ENCODE measurements at regions not wholly inside any gene's neighbourhood (a gene's known extent, or its start where the extent isn't known, plus 50 kb on each side); places are given as distances from the start of the nearest gene placed in this dataset.

- TF ChIP-seq EZH2 (IDR thresholded peaks at IDR 0.05; ENCODE audit: low read depth), result no peak
- TF ChIP-seq, protein P1, sequence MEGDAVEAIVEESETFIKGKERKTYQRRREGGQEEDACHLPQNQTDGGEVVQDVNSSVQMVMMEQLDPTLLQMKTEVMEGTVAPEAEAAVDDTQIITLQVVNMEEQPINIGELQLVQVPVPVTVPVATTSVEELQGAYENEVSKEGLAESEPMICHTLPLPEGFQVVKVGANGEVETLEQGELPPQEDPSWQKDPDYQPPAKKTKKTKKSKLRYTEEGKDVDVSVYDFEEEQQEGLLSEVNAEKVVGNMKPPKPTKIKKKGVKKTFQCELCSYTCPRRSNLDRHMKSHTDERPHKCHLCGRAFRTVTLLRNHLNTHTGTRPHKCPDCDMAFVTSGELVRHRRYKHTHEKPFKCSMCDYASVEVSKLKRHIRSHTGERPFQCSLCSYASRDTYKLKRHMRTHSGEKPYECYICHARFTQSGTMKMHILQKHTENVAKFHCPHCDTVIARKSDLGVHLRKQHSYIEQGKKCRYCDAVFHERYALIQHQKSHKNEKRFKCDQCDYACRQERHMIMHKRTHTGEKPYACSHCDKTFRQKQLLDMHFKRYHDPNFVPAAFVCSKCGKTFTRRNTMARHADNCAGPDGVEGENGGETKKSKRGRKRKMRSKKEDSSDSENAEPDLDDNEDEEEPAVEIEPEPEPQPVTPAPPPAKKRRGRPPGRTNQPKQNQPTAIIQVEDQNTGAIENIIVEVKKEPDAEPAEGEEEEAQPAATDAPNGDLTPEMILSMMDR (conservative IDR thresholded peaks at IDR 0.05), result no peak
Measured at GRCh38 chr2:42999391-42999841, 207.0 kb upstream of the HAAO start.

All from PC-9 (cell line).